SK-N-SH (cell line): ENCODE measurements at regions not wholly inside any gene's neighbourhood (a gene's known extent, or its start where the extent isn't known, plus 50 kb on each side); places are given as distances from the start of the nearest gene placed in this dataset.

Source experiments
- CHD2 ChIP-seq: fragments of 150-350 bp; IDR thresholded peaks from 2 replicates; pipeline ENCODE4 v1.6.1; 2018; ENCODE audit warnings: low read length; ENCODE audit not compliant: partially characterized antibody
- CTCF ChIP-seq: fragments of 200-600 bp; sonication (generic); IDR thresholded peaks from 2 replicates; pipeline ENCODE4 v1.6.1; 2017; ENCODE audit warnings: antibody characterized with exemption, mild to moderate bottlenecking, moderate library complexity
- EZH2phosphoT487 ChIP-seq: fragments of 200-600 bp; sonication (generic); IDR thresholded peaks from 2 replicates; pipeline ENCODE4 v1.6.1; 2017; ENCODE audit warnings: low read depth, mixed run types, mild to moderate bottlenecking, antibody characterized with exemption, moderate library complexity, borderline replicate concordance
- FOXJ3 ChIP-seq: sonication (generic); formaldehyde crosslinking; IDR thresholded peaks from 2 replicates; pipeline ENCODE4 v1.5.1; 2020; ENCODE audit warnings: mild to moderate bottlenecking, missing genetic modification reagents
- JUND ChIP-seq: IDR thresholded peaks from 2 replicates; pipeline ENCODE4 v1.4.0; 2012
- POLR2AphosphoS5 ChIP-seq: IDR thresholded peaks from 2 replicates; pipeline ENCODE4 v1.6.1; 2012; ENCODE audit warnings: low read depth, low read length
- RAD21 ChIP-seq: IDR thresholded peaks from 2 replicates; pipeline ENCODE4 v1.6.1; 2012; ENCODE audit warnings: mild to moderate bottlenecking, low read length
- REST ChIP-seq: IDR thresholded peaks from 2 replicates; pipeline ENCODE4 v1.6.1; 2012; ENCODE audit warnings: mild to moderate bottlenecking, low read depth, low read length, moderate library complexity
- RFX5 ChIP-seq: IDR thresholded peaks from 2 replicates; pipeline ENCODE4 v1.6.1; 2012; ENCODE audit warnings: mild to moderate bottlenecking, improper control_type of control experiment, low read length
- TAF1 ChIP-seq: IDR thresholded peaks from 2 replicates; pipeline ENCODE4 v1.6.1; 2012; ENCODE audit warnings: low read depth, mild to moderate bottlenecking, low read length, moderate library complexity, borderline replicate concordance

GRCh38 chr17:14779241-14779640 lies 478.4 kb downstream of the HS3ST3B1 start:
- no peak for TF ChIP-seq CTCF
- no peak for TF ChIP-seq EZH2phosphoT487
- no peak for TF ChIP-seq FOXJ3
- TF ChIP-seq REST, result no peak
- no peak for TF ChIP-seq JUND
- TF ChIP-seq POLR2AphosphoS5, result no peak
- no peak for TF ChIP-seq RFX5
- no peak for TF ChIP-seq RAD21
- no peak for TF ChIP-seq TAF1
- TF ChIP-seq CHD2, result no peak
